SK-N-SH (cell line): ENCODE measurements at regions not wholly inside any gene's neighbourhood (a gene's known extent, or its start where the extent isn't known, plus 50 kb on each side); places are given as distances from the start of the nearest gene placed in this dataset.

Source experiments
- CTCF ChIA-PET: fragments of 300-600, 350-600 bp; formaldehyde crosslinking; extraction: SDS; loops from one replicate; lab custom pipeline; 2021; lab: Yijun Ruan, JAX
- POLR2A ChIA-PET: fragments of 350-600 bp; sonication (Branson Sonifier 250); formaldehyde crosslinking; extraction: SDS; loops from one replicate; lab custom pipeline; 2020; ENCODE audit warnings: antibody characterized with exemption, inconsistent platforms; lab: Yijun Ruan, JAX
- DNase-seq: peaks from one replicate; pipeline ENCODE4 v3.0.0; 2012
- H2AFZ ChIP-seq: fragments of 200-600 bp; sonication (generic); 2 replicates; pipeline ENCODE4 v1.8.1; 2016; ENCODE audit warnings: antibody characterized with exemption, mild to moderate bottlenecking, low read depth
- H3F3A ChIP-seq: fragments of 200-600 bp; sonication (generic); replicated peaks from 2 replicates; pipeline ENCODE3; 2016; ENCODE audit warnings: antibody characterized with exemption, mild to moderate bottlenecking; ENCODE audit not compliant: insufficient read depth
- H3K27ac ChIP-seq, 2 experiments: fragments of 200-500 bp in 1 of 2; fragments of 200-600 bp in 1 of 2; sonication (Bioruptor generic) in 1 of 2; sonication (generic), shearing (Covaris generic) in 1 of 2; 2 replicates each; pipeline versions ENCODE4 v1.5.1 to v1.6.1; 2014 to 2016; ENCODE audit warnings: low read depth in 2 of 2, inconsistent platforms in 1 of 2, low read length in 1 of 2, mild to moderate bottlenecking in 1 of 2, mixed read lengths in 1 of 2
- H3K27me3 ChIP-seq: fragments of 200-600 bp; sonication (generic), shearing (Covaris generic); 2 replicates; pipeline ENCODE4 v1.6.1; 2016; ENCODE audit warnings: mixed run types; ENCODE audit not compliant: insufficient read depth
- H3K36me3 ChIP-seq, 2 experiments: fragments of 200-500 bp in 1 of 2; fragments of 200-600 bp in 1 of 2; sonication (Bioruptor generic) in 1 of 2; sonication (generic) in 1 of 2; replicated peaks in 1 of 2; 2 replicates each; pipeline versions ENCODE3 to v1.5.1; 2014 to 2016; ENCODE audit warnings: low read length in 1 of 2, mild to moderate bottlenecking in 1 of 2; ENCODE audit not compliant: insufficient read depth in 2 of 2, control insufficient read depth in 1 of 2
- H3K4me1 ChIP-seq, 2 experiments: fragments of 200-500 bp in 1 of 2; fragments of 200-600 bp in 1 of 2; sonication (Bioruptor generic) in 1 of 2; sonication (generic), shearing (Covaris generic) in 1 of 2; 2 replicates each; pipeline versions ENCODE4 v1.5.1 to v1.6.1; 2014 to 2016; ENCODE audit warnings: low read depth in 1 of 2, low read length in 1 of 2, mixed run types in 1 of 2; ENCODE audit not compliant: insufficient read depth in 2 of 2, control insufficient read depth in 1 of 2
- H3K4me2 ChIP-seq: fragments of 200-600 bp; sonication (generic), shearing (Covaris generic); 2 replicates; pipeline ENCODE4 v1.6.1; 2017; ENCODE audit warnings: mixed run types
- H3K4me3 ChIP-seq, 2 experiments: fragments of 200-500 bp in 1 of 2; fragments of 200-600 bp in 1 of 2; sonication (Bioruptor generic) in 1 of 2; sonication (generic), shearing (Covaris generic) in 1 of 2; 2 replicates each; pipeline versions ENCODE4 v1.5.1 to v1.8.1; 2014 to 2016; ENCODE audit warnings: low read depth in 2 of 2, inconsistent platforms in 1 of 2, low read length in 1 of 2, mild to moderate bottlenecking in 1 of 2, mixed read lengths in 1 of 2, moderate library complexity in 1 of 2
- H3K79me2 ChIP-seq: fragments of 200-600 bp; sonication (generic); 2 replicates; pipeline ENCODE4 v1.8.1; 2017; ENCODE audit warnings: mild to moderate bottlenecking; ENCODE audit not compliant: insufficient read depth
- H3K9ac ChIP-seq: fragments of 200-600 bp; sonication (generic); 2 replicates; pipeline ENCODE4 v1.6.1; 2017; ENCODE audit warnings: mixed run types
- H3K9me2 ChIP-seq: fragments of 200-600 bp; sonication (generic); 2 replicates; pipeline ENCODE4 v1.6.1; 2017; ENCODE audit warnings: mixed run types
- H3K9me3 ChIP-seq: fragments of 200-600 bp; sonication (generic); 2 replicates; pipeline ENCODE4 v1.6.1; 2017; ENCODE audit warnings: mixed run types, mild to moderate bottlenecking, moderate library complexity
- H4K20me1 ChIP-seq: fragments of 200-600 bp; sonication (generic); 2 replicates; pipeline ENCODE4 v1.6.1; 2017; ENCODE audit warnings: mild to moderate bottlenecking, mixed run types; ENCODE audit not compliant: insufficient read depth
- CHD2 ChIP-seq: fragments of 150-350 bp; IDR thresholded peaks from 2 replicates; pipeline ENCODE4 v1.6.1; 2018; ENCODE audit warnings: low read length; ENCODE audit not compliant: partially characterized antibody
- FOSL2 ChIP-seq: IDR thresholded peaks from 2 replicates; pipeline ENCODE4 v1.4.0; 2012; ENCODE audit warnings: low read depth, mild to moderate bottlenecking, moderate library complexity, borderline replicate concordance
- GATA2 ChIP-seq: sonication (generic); formaldehyde crosslinking; IDR thresholded peaks from 2 replicates; pipeline ENCODE4 v1.5.0; 2020; ENCODE audit warnings: mild to moderate bottlenecking, missing genetic modification reagents
- MAX ChIP-seq: IDR thresholded peaks from 2 replicates; pipeline ENCODE4 v1.4.0; 2012; ENCODE audit warnings: low read depth
- NFIC ChIP-seq: IDR thresholded peaks from 2 replicates; pipeline ENCODE4 v1.4.0; 2012; ENCODE audit warnings: borderline replicate concordance
- NRF1 ChIP-seq: IDR thresholded peaks from 2 replicates; pipeline ENCODE4 v1.6.1; 2012; ENCODE audit warnings: low read depth, mild to moderate bottlenecking, low read length
- POLR2AphosphoS5 ChIP-seq: IDR thresholded peaks from 2 replicates; pipeline ENCODE4 v1.6.1; 2012; ENCODE audit warnings: low read depth, low read length
- RFX5 ChIP-seq: IDR thresholded peaks from 2 replicates; pipeline ENCODE4 v1.6.1; 2012; ENCODE audit warnings: mild to moderate bottlenecking, improper control_type of control experiment, low read length
- SIN3A ChIP-seq: IDR thresholded peaks from 2 replicates; pipeline ENCODE4 v1.6.1; 2012; ENCODE audit warnings: low read depth, mild to moderate bottlenecking, low read length, moderate library complexity, borderline replicate concordance
- TAF1 ChIP-seq: IDR thresholded peaks from 2 replicates; pipeline ENCODE4 v1.6.1; 2012; ENCODE audit warnings: low read depth, mild to moderate bottlenecking, low read length, moderate library complexity, borderline replicate concordance
- YY1 ChIP-seq: IDR thresholded peaks from 2 replicates; pipeline ENCODE4 v1.4.0; 2012; ENCODE audit warnings: low read depth, mild to moderate bottlenecking
- WGBS: methylation state at CpG from one replicate; pipeline ENCODE4 v1.1.6; 2017; ENCODE audit warnings: low lambda C conversion rate; 5-methylcytosine and 5-hydroxymethylcytosine counted together
- TF ChIP-seq, protein P1 (sequence below): fragments of 150-350 bp; IDR thresholded peaks from 2 replicates; pipeline ENCODE4 v1.6.1; 2017; ENCODE audit warnings: antibody characterized with exemption, low read length, low read depth, borderline replicate concordance
- TF ChIP-seq, protein P2 (sequence below): fragments of 200-600 bp; sonication (generic); IDR thresholded peaks from 2 replicates; pipeline ENCODE4 v1.6.1; 2017; ENCODE audit warnings: antibody characterized with exemption, mild to moderate bottlenecking, moderate library complexity
- TF ChIP-seq, protein P3 (sequence below): IDR thresholded peaks from 2 replicates; pipeline ENCODE4 v1.6.1; 2012; ENCODE audit warnings: mild to moderate bottlenecking, low read depth, low read length, moderate library complexity
- TF ChIP-seq, protein P4 (sequence below): IDR thresholded peaks from 2 replicates; pipeline ENCODE4 v1.4.0; 2012; ENCODE audit warnings: low read depth, borderline replicate concordance

DNA sequence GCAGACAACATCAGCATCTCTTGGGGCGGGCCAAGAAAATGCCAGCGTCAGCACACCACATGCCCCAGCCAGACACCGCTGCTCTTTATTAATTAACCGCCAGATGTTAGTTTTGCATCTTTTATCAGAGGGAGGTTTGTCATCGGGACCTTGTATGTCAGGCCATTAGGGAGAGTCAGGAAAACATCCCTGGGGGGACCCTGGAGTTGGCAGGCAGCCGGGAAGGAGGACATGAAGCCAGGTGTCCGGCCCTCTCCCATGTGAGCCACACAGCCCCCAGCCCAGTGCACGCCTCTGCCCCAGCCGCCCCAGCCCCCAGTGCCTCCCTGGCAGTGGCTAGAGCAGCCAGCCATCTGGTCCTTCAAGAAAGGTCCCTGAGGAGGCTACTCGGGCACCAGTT is 56.9 kb upstream of the FAM222A start (continued):
- TF ChIP-seq TAF1: no peak
- TF ChIP-seq NRF1: no peak
- TF ChIP-seq, protein P1, sequence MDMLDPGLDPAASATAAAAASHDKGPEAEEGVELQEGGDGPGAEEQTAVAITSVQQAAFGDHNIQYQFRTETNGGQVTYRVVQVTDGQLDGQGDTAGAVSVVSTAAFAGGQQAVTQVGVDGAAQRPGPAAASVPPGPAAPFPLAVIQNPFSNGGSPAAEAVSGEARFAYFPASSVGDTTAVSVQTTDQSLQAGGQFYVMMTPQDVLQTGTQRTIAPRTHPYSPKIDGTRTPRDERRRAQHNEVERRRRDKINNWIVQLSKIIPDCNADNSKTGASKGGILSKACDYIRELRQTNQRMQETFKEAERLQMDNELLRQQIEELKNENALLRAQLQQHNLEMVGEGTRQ: no peak
- TF ChIP-seq RFX5: no peak
- TF ChIP-seq YY1: no peak
- TF ChIP-seq GATA2 (CRISPR knock-in tag): peak; percentile 96
- TF ChIP-seq, protein P2, sequence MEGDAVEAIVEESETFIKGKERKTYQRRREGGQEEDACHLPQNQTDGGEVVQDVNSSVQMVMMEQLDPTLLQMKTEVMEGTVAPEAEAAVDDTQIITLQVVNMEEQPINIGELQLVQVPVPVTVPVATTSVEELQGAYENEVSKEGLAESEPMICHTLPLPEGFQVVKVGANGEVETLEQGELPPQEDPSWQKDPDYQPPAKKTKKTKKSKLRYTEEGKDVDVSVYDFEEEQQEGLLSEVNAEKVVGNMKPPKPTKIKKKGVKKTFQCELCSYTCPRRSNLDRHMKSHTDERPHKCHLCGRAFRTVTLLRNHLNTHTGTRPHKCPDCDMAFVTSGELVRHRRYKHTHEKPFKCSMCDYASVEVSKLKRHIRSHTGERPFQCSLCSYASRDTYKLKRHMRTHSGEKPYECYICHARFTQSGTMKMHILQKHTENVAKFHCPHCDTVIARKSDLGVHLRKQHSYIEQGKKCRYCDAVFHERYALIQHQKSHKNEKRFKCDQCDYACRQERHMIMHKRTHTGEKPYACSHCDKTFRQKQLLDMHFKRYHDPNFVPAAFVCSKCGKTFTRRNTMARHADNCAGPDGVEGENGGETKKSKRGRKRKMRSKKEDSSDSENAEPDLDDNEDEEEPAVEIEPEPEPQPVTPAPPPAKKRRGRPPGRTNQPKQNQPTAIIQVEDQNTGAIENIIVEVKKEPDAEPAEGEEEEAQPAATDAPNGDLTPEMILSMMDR: no peak
- TF ChIP-seq, protein P3, sequence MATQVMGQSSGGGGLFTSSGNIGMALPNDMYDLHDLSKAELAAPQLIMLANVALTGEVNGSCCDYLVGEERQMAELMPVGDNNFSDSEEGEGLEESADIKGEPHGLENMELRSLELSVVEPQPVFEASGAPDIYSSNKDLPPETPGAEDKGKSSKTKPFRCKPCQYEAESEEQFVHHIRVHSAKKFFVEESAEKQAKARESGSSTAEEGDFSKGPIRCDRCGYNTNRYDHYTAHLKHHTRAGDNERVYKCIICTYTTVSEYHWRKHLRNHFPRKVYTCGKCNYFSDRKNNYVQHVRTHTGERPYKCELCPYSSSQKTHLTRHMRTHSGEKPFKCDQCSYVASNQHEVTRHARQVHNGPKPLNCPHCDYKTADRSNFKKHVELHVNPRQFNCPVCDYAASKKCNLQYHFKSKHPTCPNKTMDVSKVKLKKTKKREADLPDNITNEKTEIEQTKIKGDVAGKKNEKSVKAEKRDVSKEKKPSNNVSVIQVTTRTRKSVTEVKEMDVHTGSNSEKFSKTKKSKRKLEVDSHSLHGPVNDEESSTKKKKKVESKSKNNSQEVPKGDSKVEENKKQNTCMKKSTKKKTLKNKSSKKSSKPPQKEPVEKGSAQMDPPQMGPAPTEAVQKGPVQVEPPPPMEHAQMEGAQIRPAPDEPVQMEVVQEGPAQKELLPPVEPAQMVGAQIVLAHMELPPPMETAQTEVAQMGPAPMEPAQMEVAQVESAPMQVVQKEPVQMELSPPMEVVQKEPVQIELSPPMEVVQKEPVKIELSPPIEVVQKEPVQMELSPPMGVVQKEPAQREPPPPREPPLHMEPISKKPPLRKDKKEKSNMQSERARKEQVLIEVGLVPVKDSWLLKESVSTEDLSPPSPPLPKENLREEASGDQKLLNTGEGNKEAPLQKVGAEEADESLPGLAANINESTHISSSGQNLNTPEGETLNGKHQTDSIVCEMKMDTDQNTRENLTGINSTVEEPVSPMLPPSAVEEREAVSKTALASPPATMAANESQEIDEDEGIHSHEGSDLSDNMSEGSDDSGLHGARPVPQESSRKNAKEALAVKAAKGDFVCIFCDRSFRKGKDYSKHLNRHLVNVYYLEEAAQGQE: no peak
- TF ChIP-seq FOSL2: no peak
- no peak for TF ChIP-seq SIN3A

GRCh38 chr12:109663795-109664194 is 49.8 kb upstream of the FAM222A start:
- Histone ChIP-seq H3F3A (no peaks in the 10 kb centered on the region), H3K27ac (no peak overlapping the region), H3K4me3 (no peak overlapping the region), H3K27me3 (no peaks in the 10 kb centered on the region), H3K9me2 (no peaks in the 10 kb centered on the region), H3K9ac (no peak overlapping the region), H4K20me1 (no peaks in the 10 kb centered on the region), H3K4me2 (no peak overlapping the region), H3K4me1 (no peaks in the 10 kb centered on the region; a peak in 1 of 4 replicates), H3K36me3 (no peaks in the 10 kb centered on the region)
- WGBS: 56% methylated on average over 7 of the region's 7 CpGs
- POLR2A ChIA-PET: no interaction called here
- CTCF ChIA-PET: interaction anchor here (0.9 kb wide), 1 partner anchor 21 kb away, joined by 3 read pairs; no protein-coding TSS in a partner anchor
- no peak for DNase-seq
- TF ChIP-seq CHD2 (no peak), MAX (no peak), NFIC (no peak), RFX5 (no peak), POLR2AphosphoS5 (no peak), NRF1 (no peak)
- TF ChIP-seq, protein P4, sequence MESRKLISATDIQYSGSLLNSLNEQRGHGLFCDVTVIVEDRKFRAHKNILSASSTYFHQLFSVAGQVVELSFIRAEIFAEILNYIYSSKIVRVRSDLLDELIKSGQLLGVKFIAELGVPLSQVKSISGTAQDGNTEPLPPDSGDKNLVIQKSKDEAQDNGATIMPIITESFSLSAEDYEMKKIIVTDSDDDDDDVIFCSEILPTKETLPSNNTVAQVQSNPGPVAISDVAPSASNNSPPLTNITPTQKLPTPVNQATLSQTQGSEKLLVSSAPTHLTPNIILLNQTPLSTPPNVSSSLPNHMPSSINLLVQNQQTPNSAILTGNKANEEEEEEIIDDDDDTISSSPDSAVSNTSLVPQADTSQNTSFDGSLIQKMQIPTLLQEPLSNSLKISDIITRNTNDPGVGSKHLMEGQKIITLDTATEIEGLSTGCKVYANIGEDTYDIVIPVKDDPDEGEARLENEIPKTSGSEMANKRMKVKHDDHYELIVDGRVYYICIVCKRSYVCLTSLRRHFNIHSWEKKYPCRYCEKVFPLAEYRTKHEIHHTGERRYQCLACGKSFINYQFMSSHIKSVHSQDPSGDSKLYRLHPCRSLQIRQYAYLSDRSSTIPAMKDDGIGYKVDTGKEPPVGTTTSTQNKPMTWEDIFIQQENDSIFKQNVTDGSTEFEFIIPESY: no peak
- TF ChIP-seq, all 33 proteins: peak for 0
- H2AFZ ChIP-seq: no peak overlapping the region
- no peaks in the 10 kb centered on the region for H3K79me2 ChIP-seq
- no peaks in the 10 kb centered on the region for H3K9me3 ChIP-seq
